Neuron (in vitro differentiated cells): ENCODE measurements at regions not wholly inside any gene's neighbourhood (a gene's known extent, or its start where the extent isn't known, plus 50 kb on each side); places are given as distances from the start of the nearest gene placed in this dataset.
A peak's percentile ranks its signal among the peaks of the same experiment; 100 is the strongest.

ENCODE experiments used
- H2AFZ ChIP-seq: one replicate; pipeline ENCODE4 v1.6.1; 2013; ENCODE audit warnings: low read depth, mild to moderate bottlenecking, inconsistent platforms, low read length, moderate library complexity
- H3K27me3 ChIP-seq: one replicate; pipeline ENCODE4 v1.6.1; 2013; ENCODE audit warnings: low read length; ENCODE audit not compliant: insufficient read depth
- H3K36me3 ChIP-seq: one replicate; pipeline ENCODE4 v1.6.1; 2013; ENCODE audit warnings: low read length; ENCODE audit not compliant: insufficient read depth
- H3K4me1 ChIP-seq: one replicate; pipeline ENCODE4 v1.6.1; 2013; ENCODE audit warnings: low read length; ENCODE audit not compliant: insufficient read depth
- H3K4me3 ChIP-seq: 2 replicates; pipeline ENCODE4 v1.5.1; 2013; ENCODE audit warnings: mild to moderate bottlenecking, low read length, moderate library complexity
- H3K9me3 ChIP-seq: one replicate; pipeline ENCODE4 v1.6.1; 2013; ENCODE audit warnings: low read length

GRCh38 chr14:89626233-89626806, 209.3 kb upstream of the FOXN3 start:
- H2AFZ ChIP-seq: no peak overlapping the region
- peaks cover 4% of the 10 kb centered on the region for H3K4me1 ChIP-seq
- peaks cover 2% of the 10 kb centered on the region for H3K27me3 ChIP-seq

DNA sequence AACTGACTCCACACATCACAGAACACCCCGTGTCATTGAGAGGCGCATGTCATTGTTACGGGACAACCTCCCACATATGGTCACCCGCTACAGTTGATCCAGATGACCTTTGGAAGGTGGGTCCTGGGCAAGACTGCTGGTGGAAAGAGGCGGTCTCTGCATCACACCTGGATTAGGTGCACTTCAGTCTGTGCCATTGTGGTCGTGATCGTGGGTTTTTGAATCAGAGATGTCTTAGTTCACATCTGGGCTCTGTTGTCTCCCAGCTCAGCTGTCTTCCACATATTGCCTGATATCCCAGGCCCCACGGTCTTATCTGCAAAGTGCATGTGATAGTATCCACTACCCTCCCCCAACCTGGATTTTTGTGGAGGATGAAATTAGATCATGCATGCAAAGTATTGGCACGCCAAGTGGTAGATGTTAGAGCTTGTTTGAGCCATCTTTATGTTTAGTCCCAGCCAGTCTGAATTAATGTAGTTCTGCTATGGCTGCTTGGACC, 208.7 kb upstream of the FOXN3 start:
- H2AFZ ChIP-seq: no peak overlapping the region
- no peak overlapping the region for H3K4me3 ChIP-seq
- peaks cover under 1% of the 10 kb centered on the region for H3K4me1 ChIP-seq
- peaks cover 3% of the 10 kb centered on the region for H3K27me3 ChIP-seq
- H3K36me3 ChIP-seq: no peaks in the 10 kb centered on the region
- H3K9me3 ChIP-seq: no peaks in the 10 kb centered on the region

More at GRCh38 chr14:89626233-89626806, 209.3 kb upstream of the FOXN3 start:
- H3K36me3 ChIP-seq: no peaks in the 10 kb centered on the region
- no peaks in the 10 kb centered on the region for H3K9me3 ChIP-seq
- H3K4me3 ChIP-seq: no peak overlapping the region

DNA sequence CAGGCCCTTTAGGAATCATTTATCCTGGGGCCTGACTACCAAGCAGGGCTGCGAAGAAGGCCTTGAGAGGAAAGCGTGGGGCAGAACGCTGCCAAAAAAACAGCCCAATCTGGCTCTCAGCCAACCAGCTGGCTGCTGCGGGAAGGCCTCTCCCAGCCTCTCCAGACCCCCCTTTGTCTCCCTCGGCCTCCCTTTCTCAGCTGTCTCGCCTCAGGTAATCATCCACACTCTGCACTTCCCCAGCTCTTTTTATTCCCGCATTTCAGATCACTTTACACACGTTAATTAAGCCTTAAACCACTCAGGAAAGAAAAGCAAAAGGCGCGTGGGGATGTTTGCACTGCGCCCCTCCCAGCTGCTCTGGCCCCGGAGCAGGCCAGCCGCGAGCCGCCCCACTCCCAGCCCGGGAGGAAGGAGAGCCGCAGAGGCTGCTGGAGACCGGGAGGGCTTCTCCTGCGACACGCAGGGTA, 208.2 kb upstream of the FOXN3 start:
- Histone ChIP-seq H3K9me3 (no peaks in the 10 kb centered on the region), H3K4me3 (no peak overlapping the region), H3K27me3 (peaks cover 8% of the 10 kb centered on the region), H3K36me3 (no peaks in the 10 kb centered on the region), H2AFZ (no peak overlapping the region), H3K4me1 (no peaks in the 10 kb centered on the region)

- Histone ChIP-seq H2AFZ (no peak overlapping the region), H3K27me3 (peaks cover 14% of the 10 kb centered on the region), H3K9me3 (no peaks in the 10 kb centered on the region), H3K36me3 (no peaks in the 10 kb centered on the region), H3K4me3 (no peak overlapping the region), H3K4me1 (no peaks in the 10 kb centered on the region)
These were observed 207.6 kb upstream of the FOXN3 start for GRCh38 chr14:89624500-89625156.

GRCh38 chr14:89621791-89622638, 205.0 kb upstream of the FOXN3 start:
- Histone ChIP-seq H2AFZ (no peak overlapping the region), H3K4me3 (no peak overlapping the region), H3K4me1 (peaks cover 12% of the 10 kb centered on the region), H3K27me3 (peaks cover 17% of the 10 kb centered on the region), H3K36me3 (no peaks in the 10 kb centered on the region), H3K9me3 (no peaks in the 10 kb centered on the region)

- H3K4me3 ChIP-seq: no peak overlapping the region
- H2AFZ ChIP-seq: no peak overlapping the region
- H3K36me3 ChIP-seq: no peaks in the 10 kb centered on the region
- H3K27me3 ChIP-seq: peaks cover 17% of the 10 kb centered on the region
- peaks cover 16% of the 10 kb centered on the region for H3K4me1 ChIP-seq
- no peaks in the 10 kb centered on the region for H3K9me3 ChIP-seq
These were observed 204.0 kb upstream of the FOXN3 start for GRCh38 chr14:89621009-89621421.

GRCh38 chr14:89620436-89620835, 203.4 kb upstream of the FOXN3 start:
- H3K9me3 ChIP-seq: no peaks in the 10 kb centered on the region
- no peak overlapping the region for H3K4me3 ChIP-seq
- peaks cover 16% of the 10 kb centered on the region for H3K4me1 ChIP-seq
- peaks cover 17% of the 10 kb centered on the region for H3K27me3 ChIP-seq
- H3K36me3 ChIP-seq: no peaks in the 10 kb centered on the region
- H2AFZ ChIP-seq: no peak overlapping the region

GRCh38 chr14:89619596-89619995, 202.6 kb upstream of the FOXN3 start:
- no peaks in the 10 kb centered on the region for H3K36me3 ChIP-seq
- peaks cover 16% of the 10 kb centered on the region for H3K4me1 ChIP-seq
- H3K9me3 ChIP-seq: no peaks in the 10 kb centered on the region
- peak overlapping the region; percentile 84 for H3K4me3 ChIP-seq
- peaks cover 17% of the 10 kb centered on the region for H3K27me3 ChIP-seq
- H2AFZ ChIP-seq: peak overlapping the region; percentile 50

DNA sequence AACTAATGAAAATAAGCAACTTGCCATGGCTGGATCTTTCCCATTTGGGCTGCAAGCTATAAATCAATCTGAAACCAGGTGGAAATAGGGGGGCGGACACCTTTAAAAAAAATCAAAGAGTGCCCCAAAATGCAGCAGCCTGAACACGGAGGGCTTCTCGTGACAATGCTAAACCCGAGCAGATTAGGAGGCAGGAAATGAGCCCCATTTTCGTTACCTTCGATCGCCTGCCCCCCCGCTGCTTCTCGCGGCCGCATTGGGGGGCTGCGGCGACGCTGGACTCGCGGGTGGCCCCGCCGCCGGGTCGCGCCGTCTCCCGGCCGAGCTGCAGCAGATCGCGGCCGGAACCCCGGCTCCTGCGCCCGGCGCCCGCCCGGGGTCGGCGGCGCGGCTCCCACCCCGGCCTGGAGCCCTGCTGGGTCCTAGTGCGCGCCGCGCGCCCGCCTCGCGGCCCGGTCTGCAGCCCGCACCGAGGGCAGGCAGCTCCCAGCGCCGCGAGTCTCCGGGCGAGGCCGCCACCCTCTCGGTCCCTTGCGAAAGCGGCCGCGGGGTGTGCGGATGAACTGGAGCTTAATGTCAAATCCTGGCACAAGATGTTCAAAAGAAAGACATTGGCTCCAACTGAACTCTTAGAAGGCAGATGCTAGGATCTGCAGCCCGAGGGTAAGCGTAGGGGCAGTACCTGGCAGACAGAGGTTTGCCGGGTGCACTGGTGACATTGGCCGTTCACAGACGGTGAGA, 201.9 kb upstream of the FOXN3 start:
- Histone ChIP-seq H3K36me3 (no peaks in the 10 kb centered on the region), H3K27me3 (peaks cover 17% of the 10 kb centered on the region), H3K4me1 (peaks cover 16% of the 10 kb centered on the region), H3K4me3 (peak overlapping the region; percentile 84), H2AFZ (peak overlapping the region; percentile 85), H3K9me3 (no peaks in the 10 kb centered on the region)

DNA sequence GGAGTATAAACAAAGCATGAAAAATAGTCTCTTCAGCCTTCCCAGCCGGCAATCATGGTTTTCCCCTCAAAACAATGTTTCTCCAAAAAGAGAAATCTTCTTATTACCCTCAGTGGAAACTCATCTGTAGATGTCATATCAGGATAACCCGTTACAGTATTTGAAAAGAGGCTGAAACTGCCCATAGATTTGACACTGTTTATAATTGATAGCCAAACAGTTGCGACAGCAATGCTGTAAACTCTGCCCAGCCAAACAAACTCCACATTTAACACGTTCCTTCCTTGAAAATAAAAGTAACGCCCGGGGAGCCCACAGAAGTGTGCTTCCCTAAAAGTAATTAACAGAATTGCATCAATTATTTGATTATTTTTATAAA, 201.3 kb upstream of the FOXN3 start:
- H3K4me3 ChIP-seq: peak overlapping the region; percentile 84
- no peaks in the 10 kb centered on the region for H3K36me3 ChIP-seq
- H2AFZ ChIP-seq: peak overlapping the region; percentile 85
- peaks cover 17% of the 10 kb centered on the region for H3K27me3 ChIP-seq
- H3K4me1 ChIP-seq: peaks cover 16% of the 10 kb centered on the region
- no peaks in the 10 kb centered on the region for H3K9me3 ChIP-seq

- H3K9me3 ChIP-seq: no peaks in the 10 kb centered on the region
- peaks cover 16% of the 10 kb centered on the region for H3K4me1 ChIP-seq
- no peaks in the 10 kb centered on the region for H3K36me3 ChIP-seq
- peaks cover 17% of the 10 kb centered on the region for H3K27me3 ChIP-seq
- peak overlapping the region; percentile 85 for H2AFZ ChIP-seq
- H3K4me3 ChIP-seq: peak overlapping the region; percentile 84
These were observed 200.7 kb upstream of the FOXN3 start for GRCh38 chr14:89617481-89618329.

DNA sequence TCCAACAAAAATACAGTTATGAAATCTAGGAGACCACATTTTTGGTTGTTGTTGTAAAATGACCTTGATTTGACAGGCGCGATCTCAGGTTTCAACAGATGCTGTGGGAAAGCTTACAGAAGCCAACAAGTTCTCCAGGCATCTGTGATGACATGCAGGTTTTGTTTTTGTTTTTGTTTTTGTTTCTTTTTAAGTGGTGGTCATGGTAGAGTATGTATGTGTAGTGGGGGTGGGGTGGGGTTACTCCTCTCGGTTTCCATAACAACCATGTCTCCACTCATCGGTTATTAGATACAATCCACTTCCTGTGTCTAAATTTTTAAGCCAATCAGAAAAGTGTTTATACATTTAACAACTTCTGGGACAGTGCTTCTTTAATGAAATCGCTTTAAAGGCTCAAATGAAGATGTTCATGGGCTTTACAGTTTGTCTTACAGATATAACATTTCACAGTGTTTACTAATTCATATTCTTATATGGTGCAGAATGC, 199.9 kb upstream of the FOXN3 start:
- Histone ChIP-seq H3K4me3 (peak overlapping the region; percentile 84), H3K4me1 (peaks cover 16% of the 10 kb centered on the region), H3K9me3 (no peaks in the 10 kb centered on the region)

More for the DNA sequence above, 199.9 kb upstream of the FOXN3 start:
- Histone ChIP-seq H2AFZ (no peak overlapping the region), H3K27me3 (peaks cover 15% of the 10 kb centered on the region), H3K36me3 (no peaks in the 10 kb centered on the region)
